GM23248 (cell line): ENCODE measurements at regions not wholly inside any gene's neighbourhood (a gene's known extent, or its start where the extent isn't known, plus 50 kb on each side); places are given as distances from the start of the nearest gene placed in this dataset.
A peak's percentile ranks its signal among the peaks of the same experiment; 100 is the strongest.
"Not testable (repeated sequence)": the region's sequence is repeated elsewhere in the genome, so short reads cannot be mapped to it uniquely, and the experiment has no call there.

Experiments used
- DNase-seq: peaks from one replicate; pipeline ENCODE4 v3.0.0-alpha.2; 2015
- H2AFZ ChIP-seq: fragments of 200-600 bp; sonication (generic); 2 replicates; pipeline ENCODE4 v1.6.1; 2016; ENCODE audit warnings: antibody characterized with exemption
- H3F3A ChIP-seq: fragments of 200-600 bp; sonication (generic); 2 replicates; pipeline ENCODE4 v1.6.1; 2016; ENCODE audit warnings: mild to moderate bottlenecking, antibody characterized with exemption, mixed run types; ENCODE audit not compliant: insufficient read depth
- H3K27ac ChIP-seq: fragments of 200-600 bp; sonication (generic); 2 replicates; pipeline ENCODE4 v1.5.1; 2016; ENCODE audit warnings: mild to moderate bottlenecking
- H3K27me3 ChIP-seq: fragments of 200-600 bp; sonication (generic); replicated peaks from 2 replicates; pipeline ENCODE4 v1.6.1; 2016; ENCODE audit warnings: mild to moderate bottlenecking; ENCODE audit not compliant: insufficient read depth
- H3K36me3 ChIP-seq: fragments of 200-600 bp; sonication (generic); 2 replicates; pipeline ENCODE4 v1.6.1; 2016; ENCODE audit warnings: low read depth, mild to moderate bottlenecking
- H3K4me1 ChIP-seq: fragments of 200-600 bp; sonication (generic); 2 replicates; pipeline ENCODE4 v1.6.1; 2016; ENCODE audit warnings: mild to moderate bottlenecking; ENCODE audit not compliant: insufficient read depth
- H3K4me2 ChIP-seq: fragments of 200-600 bp; sonication (generic); one replicate; pipeline ENCODE4 v1.6.1; 2016; ENCODE audit warnings: mild to moderate bottlenecking; ENCODE audit not compliant: unreplicated experiment
- H3K4me3 ChIP-seq: fragments of 200-600 bp; sonication (generic); 2 replicates; pipeline ENCODE4 v1.5.1; 2016; ENCODE audit warnings: mild to moderate bottlenecking
- H3K79me2 ChIP-seq: fragments of 200-600 bp; sonication (generic); 2 replicates; pipeline ENCODE4 v1.6.1; 2016; ENCODE audit warnings: mild to moderate bottlenecking; ENCODE audit not compliant: insufficient read depth
- H3K9ac ChIP-seq: fragments of 200-600 bp; sonication (generic); 2 replicates; pipeline ENCODE4 v1.6.1; 2016; ENCODE audit warnings: mild to moderate bottlenecking
- H3K9me2 ChIP-seq: fragments of 200-600 bp; sonication (generic); 2 replicates; pipeline ENCODE4 v1.6.1; 2016; ENCODE audit warnings: mixed run types, mild to moderate bottlenecking, moderate library complexity; ENCODE audit not compliant: insufficient read depth
- H3K9me3 ChIP-seq: fragments of 200-600 bp; sonication (generic); one replicate; pipeline ENCODE4 v1.6.1; 2017; ENCODE audit warnings: low read depth
- H4K20me1 ChIP-seq: fragments of 200-600 bp; sonication (generic); 2 replicates; pipeline ENCODE4 v1.6.0; 2016; ENCODE audit not compliant: insufficient read depth
- EZH2 ChIP-seq: fragments of 200-600 bp; sonication (generic); IDR thresholded peaks from 2 replicates; pipeline ENCODE4 v1.6.1; 2018; ENCODE audit warnings: antibody characterized with exemption, mild to moderate bottlenecking; ENCODE audit not compliant: insufficient read depth, poor library complexity, severe bottlenecking
- EZH2phosphoT487 ChIP-seq: fragments of 200-600 bp; sonication (generic); IDR thresholded peaks from 2 replicates; pipeline ENCODE4 v1.6.1; 2018; ENCODE audit warnings: antibody characterized with exemption, moderate library complexity, mild to moderate bottlenecking, low read depth; ENCODE audit not compliant: insufficient read depth
- WGBS, 2 experiments: methylation state at CpG; one replicate each; pipeline ENCODE4 v1.1.6; 2015 to 2017; ENCODE audit warnings: low lambda C conversion rate in 2 of 2, low coverage in 1 of 2; ENCODE audit errors: missing lambda C conversion rate in 2 of 2; 5-methylcytosine and 5-hydroxymethylcytosine counted together
- in situ Hi-C: fragments of 300-500 bp; cut with MboI; formaldehyde crosslinking; loops from 2 replicates; pipeline ENCODE4 v1.15.0; 2020

GRCh38 chr4:125225806-125226205 lies 88.9 kb upstream of the FAT4 start:
- Histone ChIP-seq H3K27me3 (no peaks in the 10 kb centered on the region), H3K36me3 (no peaks in the 10 kb centered on the region), H4K20me1 (no peaks in the 10 kb centered on the region), H3K4me1 (no peaks in the 10 kb centered on the region), H3K9ac (no peak overlapping the region), H3F3A (no peaks in the 10 kb centered on the region), H3K27ac (no peak overlapping the region), H3K9me2 (no peaks in the 10 kb centered on the region), H3K4me2 (no peak overlapping the region), H2AFZ (no peak overlapping the region), H3K9me3 (no peaks in the 10 kb centered on the region), H3K4me3 (no peak overlapping the region), H3K79me2 (no peaks in the 10 kb centered on the region)
- WGBS, 2 experiments, result 86 to 91% methylated on average over 2 of the region's 2 CpGs
- no peak for TF ChIP-seq EZH2phosphoT487
- TF ChIP-seq EZH2, result no peak
- DNase-seq, result no peak
- in situ Hi-C loops, result no loop called here

DNA sequence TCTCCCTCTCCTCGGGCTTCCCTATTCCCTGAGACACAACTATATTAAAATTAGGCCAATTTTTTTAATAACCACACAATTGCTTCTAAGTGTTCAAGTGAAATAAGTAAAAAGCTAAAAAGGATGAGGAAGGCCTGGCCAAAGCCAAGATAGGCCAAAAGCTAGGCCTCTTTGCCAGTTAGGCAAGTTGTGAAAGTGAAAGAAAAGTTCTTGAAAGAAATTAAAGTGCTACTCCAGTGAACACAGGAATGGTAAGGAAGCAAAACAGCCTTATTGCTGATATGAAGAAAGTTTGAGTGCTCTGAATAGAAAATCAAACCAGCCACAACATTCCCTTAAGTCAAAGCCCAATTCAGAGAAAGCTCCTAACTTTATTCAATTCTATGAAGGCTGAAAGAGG lies 114.2 kb upstream of the FAT4 start:
- H3F3A ChIP-seq, result no peaks in the 10 kb centered on the region
- H3K9me2 ChIP-seq, result no peaks in the 10 kb centered on the region
- H3K4me1 ChIP-seq, result peaks cover 9% of the 10 kb centered on the region
- no peak for TF ChIP-seq EZH2phosphoT487
- no peak for TF ChIP-seq EZH2
- H4K20me1 ChIP-seq, result no peaks in the 10 kb centered on the region
- no peak overlapping the region for H2AFZ ChIP-seq
- no peak overlapping the region for H3K9ac ChIP-seq
- H3K4me3 ChIP-seq, result no peak overlapping the region
- H3K4me2 ChIP-seq, result no peak overlapping the region
- no peaks in the 10 kb centered on the region for H3K36me3 ChIP-seq
- in situ Hi-C loops, result no loop called here
- H3K9me3 ChIP-seq, result no peaks in the 10 kb centered on the region
- H3K27ac ChIP-seq, result no peak overlapping the region
- no peak for DNase-seq
- no peaks in the 10 kb centered on the region for H3K27me3 ChIP-seq
- WGBS, 2 experiments, result 93 to 96% methylated on average over 1 of the region's 1 CpG
- H3K79me2 ChIP-seq, result no peaks in the 10 kb centered on the region

- no peak for TF ChIP-seq EZH2phosphoT487
- no peak for TF ChIP-seq EZH2
- H3K4me2 ChIP-seq, result no peak overlapping the region
- no peak overlapping the region for H3K27ac ChIP-seq
- peak; percentile 57 for DNase-seq
- WGBS, 2 experiments, result 9 to 13% methylated on average over 2 of the region's 2 CpGs
- no peaks in the 10 kb centered on the region for H3K27me3 ChIP-seq
- peak overlapping the region; percentile 63 for H2AFZ ChIP-seq
- H3K79me2 ChIP-seq, result no peaks in the 10 kb centered on the region
- H3K4me1 ChIP-seq, result peaks cover 10% of the 10 kb centered on the region
- H3K4me3 ChIP-seq, result no peak overlapping the region
- in situ Hi-C loops, result no loop called here
- no peak overlapping the region for H3K9ac ChIP-seq
- H3F3A ChIP-seq, result no peaks in the 10 kb centered on the region
- H3K9me2 ChIP-seq, result no peaks in the 10 kb centered on the region
- no peaks in the 10 kb centered on the region for H3K9me3 ChIP-seq
- H3K36me3 ChIP-seq, result no peaks in the 10 kb centered on the region
- H4K20me1 ChIP-seq, result no peaks in the 10 kb centered on the region
These were observed 115.8 kb upstream of the FAT4 start for GRCh38 chr4:125198916-125199315.

DNA sequence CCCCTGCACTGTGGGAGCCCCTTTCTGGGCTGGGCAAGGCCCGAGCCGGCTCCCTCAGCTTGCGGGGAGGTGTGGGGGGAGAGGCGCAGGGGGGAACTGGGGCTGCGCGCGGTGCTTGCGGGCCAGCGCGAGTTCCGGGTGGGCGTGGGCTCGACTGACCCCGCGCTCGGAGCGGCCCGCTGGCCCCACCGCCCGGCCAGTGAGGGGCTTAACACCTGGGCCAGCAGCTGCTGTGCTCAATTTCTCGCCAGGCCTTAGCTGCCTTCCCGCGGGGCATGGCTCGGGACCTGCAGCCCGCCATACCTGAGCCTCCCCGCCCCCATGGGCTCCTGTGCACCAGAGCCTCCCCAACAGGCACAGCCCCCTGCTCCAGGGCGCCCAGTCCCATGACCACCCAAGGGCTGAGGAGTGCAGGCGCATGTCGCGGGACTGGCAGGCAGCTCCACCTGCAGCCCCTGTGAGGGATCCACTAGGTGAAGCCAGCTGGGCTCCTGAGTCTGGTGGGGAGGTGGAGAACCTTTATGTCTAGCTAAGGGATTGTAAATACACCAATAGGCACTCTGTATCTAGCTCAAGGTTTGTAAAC lies 122.8 kb upstream of the FAT4 start:
- H3K4me3 ChIP-seq, H3K9ac ChIP-seq, H3K9me3 ChIP-seq, H2AFZ ChIP-seq, in situ Hi-C loops, H4K20me1 ChIP-seq, H3K9me2 ChIP-seq, H3K27me3 ChIP-seq, H3K4me2 ChIP-seq, H3K79me2 ChIP-seq, H3K27ac ChIP-seq, DNase-seq, H3K36me3 ChIP-seq: not testable (repeated sequence)
- Histone ChIP-seq H3F3A (peaks cover 28% of the 10 kb centered on the region), H3K4me1 (peaks cover 28% of the 10 kb centered on the region)
- WGBS, 2 experiments, result 96 to 99% methylated on average over 10 to 30 of the region's 30 CpGs

DNA sequence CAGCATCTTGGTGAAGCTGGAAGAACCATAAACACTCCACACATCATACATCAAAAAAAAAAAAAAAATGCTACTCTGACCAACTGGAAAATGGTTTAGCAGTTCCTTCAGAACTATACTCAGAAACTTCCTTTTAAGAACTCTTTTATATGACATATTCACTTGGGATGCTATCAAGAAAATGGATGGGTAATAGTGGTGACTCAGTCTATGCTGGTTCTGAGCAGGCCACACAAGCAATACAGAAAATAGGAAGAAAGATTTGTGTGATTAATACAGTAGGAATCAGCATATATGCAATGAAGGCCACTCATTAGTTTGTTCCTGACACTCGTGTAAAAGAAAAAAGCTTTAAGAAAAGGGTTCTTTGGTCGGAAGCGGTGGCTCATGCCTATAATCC lies 123.5 kb upstream of the FAT4 start:
- in situ Hi-C loops, result no loop called here
- DNase-seq, result peak; percentile 87

More for the DNA sequence above, 123.5 kb upstream of the FAT4 start:
- WGBS, 2 experiments, result 43 to 48% methylated on average over 3 of the region's 3 CpGs
- H3F3A ChIP-seq, result peaks cover 33% of the 10 kb centered on the region
- H3K4me3 ChIP-seq, result no peak overlapping the region
- no peaks in the 10 kb centered on the region for H3K27me3 ChIP-seq
- H3K9ac ChIP-seq, result no peak overlapping the region
- no peaks in the 10 kb centered on the region for H3K9me3 ChIP-seq
- TF ChIP-seq EZH2phosphoT487, result no peak
- TF ChIP-seq EZH2, result no peak
- no peaks in the 10 kb centered on the region for H3K9me2 ChIP-seq
- H2AFZ ChIP-seq, result no peak overlapping the region
- peaks cover 35% of the 10 kb centered on the region for H3K4me1 ChIP-seq
- H3K27ac ChIP-seq, result peak overlapping the region; percentile 48
- no peaks in the 10 kb centered on the region for H3K79me2 ChIP-seq
- H3K36me3 ChIP-seq, result no peaks in the 10 kb centered on the region
- H3K4me2 ChIP-seq, result peak overlapping the region; percentile 6
- H4K20me1 ChIP-seq, result no peaks in the 10 kb centered on the region
